Right lobe of liver (tissue), 4 donors: ENCODE measurements at regions not wholly inside any gene's neighbourhood (a gene's known extent, or its start where the extent isn't known, plus 50 kb on each side); places are given as distances from the start of the nearest gene placed in this dataset.

Experiments used
- CTCF ChIP-seq, 4 donors: fragments of 200-600 bp in 3 of 4; fragments of 450-650 bp in 1 of 4; IDR thresholded peaks; one replicate each; pipeline versions ENCODE4 v1.5.1 to v1.8.0; 2016 to 2022; ENCODE audit warnings: antibody characterized with exemption in 4 of 4, mild to moderate bottlenecking in 2 of 4
- POLR2A ChIP-seq: fragments of 450-650 bp; IDR thresholded peaks from one replicate; pipeline ENCODE4 v1.6.1; 2017; ENCODE audit warnings: antibody characterized with exemption, mild to moderate bottlenecking
- donor health status: DM: no; HTN: no; CAD: no.
- donor health status: DM: no; HTN: no; CAD: no.
- donor health status: DM: no; HTN: yes; CAD: no.

GRCh38 chr6:51339728-51340127, 521.1 kb downstream of the TFAP2B start:
- TF ChIP-seq CTCF (IDR thresholded peaks at IDR 0.05) (no peak), POLR2A (no peak)
